ENCODE measurements at regions not wholly inside any gene's neighbourhood (a gene's known extent, or its start where the extent isn't known, plus 50 kb on each side); places are given as distances from the start of the nearest gene placed in this dataset.

DNA sequence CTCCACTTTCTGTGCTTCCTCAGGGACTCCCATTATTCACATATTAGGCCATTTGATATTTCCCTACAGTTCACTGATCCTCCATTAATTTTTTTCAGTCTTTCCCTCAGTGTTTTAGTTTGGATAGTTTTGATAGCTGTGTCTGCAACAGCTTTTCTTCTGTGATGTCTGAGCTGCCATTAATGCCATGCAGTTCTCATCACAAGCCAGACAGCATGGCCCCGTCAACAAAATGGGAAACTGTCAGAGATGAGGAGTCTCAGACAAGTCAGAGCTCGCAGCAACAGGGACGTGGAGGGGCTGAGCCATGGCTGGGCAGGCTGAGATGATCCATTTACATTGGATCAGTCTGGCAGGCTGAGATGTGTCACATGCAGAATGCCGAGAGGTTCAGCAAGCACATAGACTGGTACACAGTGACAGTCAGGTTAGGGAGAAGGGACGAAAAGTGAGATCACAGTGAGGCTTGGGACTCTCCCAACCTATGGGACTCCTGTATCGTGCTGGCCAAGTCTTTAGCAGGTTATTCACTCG lies 65.4 kb downstream of the NPS start:
- TF ChIP-seq FOXK2 (IDR thresholded peaks at IDR 0.05) (no peak), SP1 (IDR thresholded peaks at IDR 0.05) (no peak), SUZ12 (IDR thresholded peaks at IDR 0.05) (no peak), ZNF384 (IDR thresholded peaks at IDR 0.05) (no peak), ARNT (IDR thresholded peaks at IDR 0.05) (no peak), HDGF (IDR thresholded peaks at IDR 0.05; ENCODE audit: borderline replicate concordance) (no peak), TARDBP (IDR thresholded peaks at IDR 0.05) (no peak), LEF1 (IDR thresholded peaks at IDR 0.05; ENCODE audit: borderline replicate concordance) (no peak), ELF4 (IDR thresholded peaks at IDR 0.05) (no peak), FOXA1 (IDR thresholded peaks at IDR 0.05) (no peak), FOXM1 (IDR thresholded peaks at IDR 0.05; ENCODE audit: borderline replicate concordance) (no peak), BHLHE40 (IDR thresholded peaks at IDR 0.05; ENCODE audit: borderline replicate concordance) (no peak)

Measured in HEK293T (cell line).